ENCODE measurements at regions not wholly inside any gene's neighbourhood (a gene's known extent, or its start where the extent isn't known, plus 50 kb on each side); places are given as distances from the start of the nearest gene placed in this dataset.

DNA sequence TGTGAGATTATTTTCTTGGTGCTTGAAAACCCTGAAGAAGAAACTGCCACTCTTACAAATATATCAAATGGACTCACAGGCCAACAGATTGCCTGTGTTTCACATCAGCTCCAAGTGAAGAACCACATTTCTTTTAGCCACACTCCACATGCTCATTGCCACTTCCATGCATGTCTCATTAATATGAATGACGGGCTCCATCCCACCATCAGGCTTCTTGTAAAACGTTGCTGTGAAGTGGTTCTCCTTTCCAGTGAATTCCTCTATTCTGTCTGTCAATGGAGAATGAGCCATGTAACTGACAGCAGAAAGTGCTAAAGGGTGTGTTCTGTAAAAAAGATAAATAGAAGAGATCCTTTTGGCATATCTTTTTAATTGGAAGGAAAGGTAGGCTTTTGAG is 188.2 kb upstream of the RMST start:
- no peak for DNase-seq (ENCODE audit: low spot score)

DNA sequence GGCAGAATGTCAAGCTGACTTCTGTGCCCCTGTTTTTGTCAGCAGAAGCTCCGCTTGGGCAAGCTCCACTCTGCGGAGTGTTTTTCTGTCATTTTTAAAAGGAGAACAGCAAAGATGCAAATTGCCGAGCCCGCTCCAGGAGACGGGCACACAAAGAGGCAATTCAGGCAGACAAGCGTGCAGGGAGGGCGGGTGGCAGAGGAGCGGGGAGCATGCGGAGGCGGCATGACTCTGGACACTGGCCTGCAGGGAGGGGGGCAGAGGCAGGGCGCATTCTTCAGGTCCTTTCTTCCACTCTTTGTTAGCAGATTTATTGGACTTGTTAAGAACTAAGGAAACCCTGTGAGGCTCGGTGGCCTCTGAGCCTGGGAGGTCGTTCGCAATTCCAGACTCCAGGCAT is 187.3 kb upstream of the RMST start:
- DNase-seq (ENCODE audit: low spot score): no peak

DNA sequence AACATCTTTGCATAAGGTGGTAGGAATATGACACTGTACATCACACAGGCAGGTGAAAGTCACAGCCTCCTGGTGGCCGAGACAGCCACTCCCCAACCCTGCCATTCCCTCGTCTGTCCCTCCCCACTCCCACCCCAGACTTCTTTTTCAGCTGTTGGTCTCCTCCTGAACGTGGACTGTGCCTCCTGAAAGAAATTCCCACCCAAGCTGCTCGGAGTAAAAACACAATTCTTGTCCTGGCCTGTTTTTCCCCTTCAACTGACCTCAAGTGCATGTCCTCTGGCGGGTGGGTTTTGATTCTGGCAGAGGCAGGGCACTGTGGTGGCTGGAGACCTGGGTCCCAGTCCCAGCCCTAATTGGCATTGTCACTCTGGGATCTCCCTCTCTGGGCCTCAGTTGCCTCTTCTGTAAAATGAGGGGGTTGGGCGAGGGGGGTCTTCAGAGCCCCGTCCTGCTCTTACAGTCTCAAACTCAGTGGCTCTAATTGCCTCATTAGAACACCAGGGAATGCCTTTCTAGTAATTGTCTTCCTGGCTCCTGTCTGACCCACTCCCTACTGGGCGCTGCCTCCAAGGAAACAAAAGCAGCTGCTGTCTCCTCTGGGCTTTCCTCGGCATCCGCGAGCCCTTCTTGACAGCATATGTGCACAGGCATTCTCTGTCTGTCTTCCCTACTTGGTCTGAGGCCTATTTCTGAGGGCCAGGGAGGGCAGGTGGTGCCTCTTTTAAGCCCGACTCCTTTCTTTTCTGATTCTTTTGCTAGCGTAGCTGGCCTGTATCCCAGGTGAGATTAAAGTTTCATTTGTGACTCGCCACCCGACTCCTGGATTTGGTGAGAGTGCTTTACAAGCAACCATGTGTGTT is 186.6 kb upstream of the RMST start:
- DNase-seq (ENCODE audit: low spot score): no peak

DNA sequence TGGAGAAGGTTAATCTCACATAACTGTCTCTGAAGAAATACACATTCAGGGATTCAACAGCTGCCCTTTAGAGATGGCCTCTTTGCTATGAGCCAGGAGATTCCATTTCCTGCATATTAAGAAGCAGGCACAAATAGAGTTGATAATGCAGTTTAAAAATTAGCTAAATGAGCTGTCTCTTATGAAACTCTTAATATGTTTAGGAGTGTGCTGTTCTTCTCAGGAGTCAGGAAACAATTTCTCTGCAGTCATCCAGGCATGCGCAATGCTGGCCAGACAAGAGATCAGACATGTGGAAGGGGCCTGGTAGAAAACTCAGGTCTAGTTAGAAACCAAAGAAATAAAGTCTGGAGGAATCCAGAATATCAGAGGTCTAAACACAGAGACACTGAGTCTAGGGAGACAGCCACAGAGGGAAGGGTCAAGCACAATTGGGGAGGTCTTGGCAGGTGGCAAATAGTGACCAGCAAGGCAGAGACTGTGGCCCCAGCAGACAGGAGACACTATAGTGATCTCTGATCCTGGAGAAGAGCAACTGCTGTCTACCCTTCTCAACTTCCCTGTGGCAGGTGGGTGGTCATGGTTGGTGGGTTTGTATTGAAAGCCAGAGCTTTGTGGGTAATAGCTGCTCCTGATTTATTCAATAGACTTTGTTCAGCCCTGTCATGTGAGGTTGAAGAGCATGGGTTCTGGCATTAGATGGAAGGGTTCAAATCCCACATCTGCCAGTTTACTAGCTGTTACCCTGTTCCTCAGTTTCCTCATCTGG is 185.8 kb upstream of the RMST start:
- DNase-seq (ENCODE audit: low spot score): no peak

DNA sequence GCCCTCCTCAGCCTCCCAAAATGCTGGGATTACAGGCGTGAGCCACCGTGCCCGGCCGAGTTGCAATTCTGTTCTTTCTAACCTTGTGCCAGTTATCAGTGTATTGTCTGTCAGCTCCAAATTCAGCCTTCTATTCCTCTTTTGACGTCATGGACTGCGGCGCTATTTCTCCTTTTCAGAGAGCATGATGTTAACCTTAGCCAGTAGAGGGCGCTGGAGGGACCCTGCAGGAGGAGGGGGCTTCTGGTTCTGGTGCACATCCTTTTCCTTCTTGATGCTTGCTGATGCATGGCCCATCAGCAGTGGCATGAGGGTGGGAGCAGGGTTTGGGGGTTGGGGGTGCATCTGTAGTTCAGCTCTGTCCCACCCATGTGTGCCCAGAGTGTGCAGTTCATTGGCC is 179.3 kb upstream of the RMST start:
- DNase-seq (ENCODE audit: low spot score): peak; percentile 9

DNA sequence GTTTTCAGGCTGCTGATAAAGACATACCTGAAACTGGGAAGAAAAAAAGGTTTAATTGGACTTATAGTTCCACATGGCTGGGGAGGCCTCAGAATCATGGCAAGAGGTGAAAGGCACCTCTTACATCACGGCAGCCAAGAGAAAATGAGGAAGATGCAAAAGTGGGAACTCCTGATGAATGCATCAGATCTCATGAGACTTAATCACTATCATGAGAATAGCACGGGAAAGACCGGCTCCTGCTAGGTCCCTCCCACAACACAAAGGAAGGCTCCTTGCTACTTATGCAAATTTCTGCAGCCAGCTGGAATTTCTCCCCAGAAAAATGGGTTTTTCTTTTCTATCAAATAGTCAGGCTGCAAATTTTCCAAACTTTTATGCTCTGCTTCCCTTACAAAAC is 174.1 kb upstream of the RMST start:
- DNase-seq (ENCODE audit: low spot score): no peak

DNA sequence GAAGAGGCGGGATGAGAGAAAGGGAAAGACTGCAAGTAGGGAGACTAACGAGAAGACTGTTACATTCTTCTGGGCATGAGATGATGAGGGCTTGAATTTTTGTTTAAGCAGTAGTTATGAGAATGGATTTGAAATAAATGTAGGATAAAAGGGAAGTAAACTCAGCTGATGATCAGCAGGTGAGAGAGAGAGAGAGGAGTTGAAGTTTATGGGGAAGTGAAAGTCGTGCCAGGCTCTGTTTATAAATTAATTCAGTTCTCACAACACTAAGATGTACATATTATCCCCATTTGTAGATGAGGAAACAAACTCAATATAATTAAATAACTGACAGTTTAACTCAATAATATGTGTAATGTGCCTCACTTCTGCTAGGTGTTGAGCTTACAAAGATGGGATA is 170.0 kb upstream of the RMST start:
- DNase-seq (ENCODE audit: low spot score): no peak

DNA sequence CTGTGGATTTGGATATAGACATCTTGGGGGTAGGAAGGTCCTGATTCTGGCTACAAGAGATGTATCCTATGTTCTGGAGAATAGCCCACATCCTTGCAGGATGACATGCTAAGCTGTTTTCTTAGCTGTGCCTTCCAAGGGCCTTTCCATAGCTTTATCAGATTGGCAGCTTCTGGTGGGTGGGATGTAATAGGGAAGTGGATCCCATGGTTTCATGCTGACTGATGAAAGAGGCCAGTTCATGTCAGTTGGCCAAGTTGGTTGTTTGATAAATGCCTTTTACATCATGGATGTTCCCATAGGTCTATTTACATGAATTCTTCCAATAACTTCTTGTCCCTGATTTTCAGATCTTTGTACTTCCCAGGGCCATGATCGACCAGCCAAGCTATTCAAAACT is 169.1 kb upstream of the RMST start:
- DNase-seq (ENCODE audit: low spot score): no peak

DNA sequence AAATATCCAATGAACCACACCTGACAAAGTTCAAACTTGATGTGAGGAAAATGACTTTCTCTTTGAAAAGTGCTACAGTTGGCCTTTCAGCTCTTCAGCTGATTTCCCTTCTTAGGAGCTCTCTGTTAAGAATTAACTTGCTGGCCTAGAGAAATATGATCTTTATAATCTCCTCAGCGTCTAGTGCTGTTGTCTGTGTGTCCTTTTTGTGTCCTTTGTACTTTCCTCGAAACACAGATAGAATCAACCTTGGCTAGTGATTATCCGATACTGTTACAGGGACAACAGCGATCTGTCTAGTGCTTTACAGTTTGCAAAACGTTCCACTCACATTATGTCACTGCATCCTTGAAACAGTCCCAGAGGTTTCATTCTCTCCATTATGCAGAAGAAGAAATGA is 162.8 kb upstream of the RMST start:
- no peak for DNase-seq (ENCODE audit: low spot score)

DNA sequence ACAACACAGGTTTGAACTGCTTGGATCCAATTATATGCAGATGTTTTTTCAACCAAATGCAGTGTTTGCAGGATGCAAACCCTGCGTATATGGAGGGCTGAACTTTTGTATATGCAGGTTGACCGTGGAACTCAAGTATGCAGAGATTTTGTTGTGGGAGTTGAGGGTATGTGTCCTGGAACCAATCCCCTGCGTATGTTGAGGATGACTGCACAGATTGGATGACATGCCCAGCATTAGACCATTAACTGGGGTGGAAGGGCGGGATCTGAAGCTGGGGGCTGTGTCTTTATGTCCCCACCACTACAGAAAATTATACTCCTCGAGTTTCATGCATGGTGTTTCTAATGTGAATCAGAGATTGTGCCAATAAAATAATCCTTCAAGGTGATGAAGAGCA is 162.2 kb upstream of the RMST start:
- no peak for DNase-seq (ENCODE audit: low spot score)

DNA sequence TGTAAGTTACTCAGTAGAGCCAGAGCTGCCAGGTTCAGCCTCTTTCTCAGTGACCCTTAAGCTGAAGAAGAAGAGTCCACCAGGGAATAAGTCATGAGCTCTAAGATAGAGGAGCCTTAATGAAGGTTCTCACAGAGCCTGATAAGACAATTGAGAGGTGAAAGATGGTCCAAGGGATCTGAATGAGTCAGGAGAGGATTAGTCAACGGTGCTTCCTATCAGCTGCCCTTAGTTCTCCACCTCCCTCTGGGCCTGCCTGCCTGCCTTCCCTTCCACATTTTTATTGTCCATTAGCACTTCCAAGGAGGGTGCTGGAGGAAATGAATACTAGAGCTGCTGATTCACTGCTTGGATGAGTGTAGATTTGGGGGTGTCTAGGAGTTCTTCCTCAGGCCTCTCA is 161.7 kb upstream of the RMST start:
- no peak for DNase-seq (ENCODE audit: low spot score)

DNA sequence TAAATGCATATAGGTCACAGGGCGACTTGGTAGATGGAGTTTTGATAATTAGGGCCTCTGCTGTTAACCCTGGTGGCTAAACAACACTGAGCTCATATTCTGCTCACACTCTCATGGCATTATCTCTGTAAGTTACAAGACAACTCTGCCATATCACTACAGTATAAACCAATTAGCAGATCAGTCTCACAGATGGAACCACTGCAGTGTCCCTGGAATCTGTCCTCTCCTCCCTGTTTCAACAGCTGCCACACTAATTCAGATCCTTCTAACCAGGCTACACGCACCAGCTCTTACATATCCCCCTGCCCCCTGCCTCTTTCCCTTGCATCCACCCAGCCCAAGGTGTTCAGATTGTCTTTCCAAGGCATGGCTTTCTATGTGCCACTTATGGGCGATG is 161.0 kb upstream of the RMST start:
- DNase-seq (ENCODE audit: low spot score): no peak

DNA sequence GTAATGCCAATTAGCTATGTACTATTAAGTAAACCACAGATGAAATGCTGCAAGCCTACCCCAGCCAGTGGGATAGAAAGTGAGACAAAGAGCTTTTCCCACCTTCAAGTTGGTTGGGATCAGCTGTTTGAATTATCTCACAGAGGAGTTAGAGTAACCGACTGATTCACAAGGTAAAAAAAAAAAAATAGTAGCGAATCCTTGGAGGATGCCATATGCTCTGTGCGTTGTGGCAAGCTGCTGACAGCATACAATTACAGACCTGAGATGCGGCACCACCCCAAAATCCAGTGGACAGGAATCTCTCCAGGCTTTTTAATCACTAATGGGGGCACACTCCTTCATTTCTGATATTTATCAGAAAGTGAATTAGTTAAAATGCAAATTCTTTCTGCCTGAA is 157.0 kb upstream of the RMST start:
- no peak for DNase-seq (ENCODE audit: low spot score)

DNA sequence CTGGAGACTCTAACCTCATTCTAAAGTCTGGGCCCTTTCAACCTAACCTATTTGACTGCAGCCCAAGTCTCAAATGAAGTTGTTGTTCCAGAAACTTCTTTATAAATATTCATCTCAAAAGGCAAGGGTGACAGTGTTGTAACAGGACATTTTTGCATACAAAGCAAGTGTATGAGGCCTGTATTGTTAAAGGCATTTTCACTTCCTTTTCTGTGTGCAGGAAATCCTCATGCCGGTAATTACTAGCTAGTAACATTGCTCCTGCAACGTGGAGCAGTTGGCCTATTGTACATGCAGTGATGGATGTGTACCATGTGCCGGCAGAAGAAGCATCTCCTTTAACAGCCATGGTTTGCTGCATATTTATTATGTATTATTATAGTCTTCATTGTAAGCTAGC is 156.5 kb upstream of the RMST start:
- no peak for DNase-seq (ENCODE audit: low spot score)

DNA sequence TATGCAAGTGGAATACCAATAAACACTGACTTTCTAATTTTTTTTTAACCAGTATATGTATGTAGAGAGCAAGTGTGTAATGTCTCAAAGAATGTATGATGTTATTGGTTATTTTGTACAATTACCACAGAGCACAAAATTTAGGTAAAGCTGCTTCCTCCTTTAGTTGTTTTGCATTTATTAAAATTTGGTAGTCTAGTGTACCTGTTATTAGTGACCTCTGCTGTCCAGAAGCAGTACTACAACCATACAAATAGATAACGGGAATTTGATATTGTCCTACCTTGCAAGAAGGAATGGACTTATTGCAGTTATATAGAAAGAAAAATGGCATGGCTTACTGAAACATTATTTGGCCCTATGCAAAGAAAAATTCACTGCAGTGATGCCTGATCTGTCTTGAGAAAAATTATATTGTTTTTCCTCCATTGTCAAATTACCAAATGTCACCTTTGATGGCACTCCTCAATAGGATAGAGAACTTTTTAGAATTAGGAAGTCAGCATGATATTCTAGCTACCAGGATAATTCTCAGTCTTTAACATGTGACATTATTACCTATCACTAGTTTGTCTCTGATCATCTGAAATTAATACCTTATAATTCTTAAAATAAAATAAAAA is 153.9 kb upstream of the RMST start:
- no peak for DNase-seq (ENCODE audit: low spot score)

DNA sequence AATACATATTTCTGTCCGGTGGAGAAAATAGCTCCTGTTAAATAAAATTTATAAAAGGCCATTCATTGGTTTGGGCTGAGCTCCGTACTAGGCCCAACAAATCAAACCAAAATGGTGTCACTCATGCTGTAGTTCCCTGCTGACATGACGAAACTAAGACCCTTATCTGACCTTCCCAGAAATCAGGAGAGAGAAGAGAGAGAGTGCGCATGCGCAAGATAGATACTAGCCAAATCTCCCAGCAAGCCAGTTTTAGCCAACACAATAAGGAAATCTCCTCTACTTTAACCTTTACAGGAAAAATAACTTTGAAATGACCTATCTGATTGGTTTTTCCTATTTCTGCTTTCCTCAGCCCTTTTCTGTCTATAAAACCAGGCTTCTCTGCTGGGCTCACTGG is 152.7 kb upstream of the RMST start:
- DNase-seq (ENCODE audit: low spot score): no peak

DNA sequence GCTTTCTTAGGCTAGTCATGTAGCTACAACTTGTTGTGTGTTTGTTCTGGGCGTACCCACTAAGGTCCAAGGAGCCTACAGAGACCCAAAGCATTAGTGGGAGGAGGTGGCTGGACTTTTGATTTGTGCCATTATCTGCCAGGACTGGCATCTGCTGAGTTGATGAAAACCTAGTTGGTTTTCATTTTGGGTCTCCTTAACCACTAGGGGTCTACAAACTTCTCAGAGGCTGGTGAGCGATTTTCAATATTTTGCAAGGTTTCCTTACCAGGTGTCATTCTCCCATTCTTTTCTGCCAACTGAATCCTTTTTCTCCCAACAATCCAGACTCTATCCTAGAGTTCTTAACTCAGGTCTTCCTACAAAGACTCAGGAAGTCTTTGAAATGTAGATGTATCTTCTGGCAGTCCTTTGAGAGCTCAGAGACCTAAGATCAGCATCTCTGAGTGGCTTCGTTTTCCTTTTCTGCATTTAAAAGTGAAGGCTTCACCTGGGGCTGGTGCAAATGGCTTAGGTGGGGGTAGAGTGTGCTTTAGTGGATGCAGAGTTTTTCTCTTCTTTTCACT is 150.0 kb upstream of the RMST start:
- DNase-seq (ENCODE audit: low spot score): no peak

DNA sequence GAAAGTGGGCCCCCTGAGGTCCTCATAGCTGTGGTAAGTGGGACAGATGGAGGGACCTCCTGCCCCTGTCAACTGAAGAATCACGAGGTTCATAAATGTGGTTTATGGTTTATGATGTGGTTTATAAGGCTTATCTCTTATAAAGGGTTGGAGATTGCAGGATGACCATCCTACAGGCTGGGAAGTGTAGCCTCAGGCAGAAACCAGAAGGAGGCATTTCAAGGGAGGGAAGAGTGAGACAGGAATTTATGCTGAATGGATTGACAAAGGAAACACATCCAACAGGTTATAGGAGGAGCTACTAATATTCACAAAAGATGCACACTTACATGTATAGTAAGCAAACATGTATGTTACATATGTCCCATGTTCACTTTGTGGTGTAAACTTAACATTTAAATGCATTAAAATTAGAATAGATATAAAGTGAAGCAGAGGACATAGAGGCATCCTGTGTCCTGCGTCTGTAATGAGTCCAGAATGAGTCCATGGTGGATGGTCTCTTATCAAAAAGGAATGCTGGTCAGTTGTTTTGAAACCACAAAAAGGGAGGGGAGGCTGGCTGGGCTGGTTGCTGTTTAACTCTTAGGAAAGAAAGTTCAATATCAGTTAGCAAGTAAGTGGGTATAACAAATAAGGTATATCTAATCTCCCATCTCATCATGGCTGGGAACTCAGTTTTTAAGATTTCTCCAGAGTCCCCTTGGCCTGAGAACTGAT is 149.0 kb upstream of the RMST start:
- peak; percentile 19 for DNase-seq (ENCODE audit: low spot score)

DNA sequence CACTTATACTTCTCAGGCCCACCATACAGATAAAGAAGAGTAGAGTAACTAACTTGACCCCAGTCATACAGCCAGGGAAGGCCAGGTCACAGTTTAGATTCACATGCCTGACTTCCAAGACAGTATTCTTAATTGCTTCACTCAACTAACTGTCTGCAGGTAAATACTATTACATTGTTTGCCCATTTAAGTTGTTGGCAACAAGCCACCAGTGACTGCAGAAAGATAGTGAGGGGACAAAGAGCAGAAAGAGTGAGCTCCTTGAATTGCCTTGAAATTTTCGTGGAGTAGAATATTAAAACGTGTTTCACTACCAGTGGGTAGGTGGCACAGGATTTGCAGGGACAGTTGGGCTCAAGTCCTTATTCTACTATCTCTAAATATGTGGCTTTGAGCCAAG is 146.3 kb upstream of the RMST start:
- DNase-seq (ENCODE audit: low spot score): no peak

DNA sequence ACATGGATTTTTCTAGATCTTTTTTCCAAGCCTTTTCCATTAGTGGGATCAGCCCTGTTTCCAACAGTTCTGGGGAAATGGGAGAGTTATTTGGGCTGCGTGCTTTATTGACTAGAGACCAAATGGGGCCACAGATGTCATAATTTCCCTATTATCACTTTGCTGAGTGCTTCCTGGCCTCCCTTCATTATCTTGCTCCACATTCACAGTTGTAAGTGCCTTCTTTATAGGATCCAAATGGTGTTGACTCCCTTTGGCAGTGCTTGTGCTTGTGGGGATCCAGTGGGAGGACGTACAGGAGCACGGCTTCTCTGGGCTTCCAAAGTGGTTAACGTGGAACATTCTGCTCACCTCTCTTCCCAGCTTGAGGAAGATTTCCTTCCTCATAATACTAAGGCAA is 141.0 kb upstream of the RMST start:
- DNase-seq (ENCODE audit: low spot score): no peak

DNA sequence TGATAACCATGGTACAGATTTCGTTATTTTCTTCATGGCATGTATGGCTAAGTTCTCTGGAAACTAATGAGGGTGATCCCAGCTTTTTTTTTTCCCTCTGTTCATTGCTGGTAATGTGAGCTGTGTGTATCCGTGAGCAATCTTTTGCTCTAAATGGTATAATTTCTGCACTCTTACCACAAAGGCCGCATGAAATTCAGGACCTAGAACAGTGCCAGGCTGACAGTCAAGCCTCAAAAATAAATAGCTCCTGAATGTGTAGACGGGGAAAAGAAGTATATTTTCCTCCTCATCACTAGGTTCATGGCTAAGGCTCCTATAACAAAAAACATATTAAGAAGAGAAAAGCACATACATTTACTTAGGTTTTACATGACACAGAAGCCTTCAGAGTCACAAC is 140.2 kb upstream of the RMST start:
- no peak for DNase-seq (ENCODE audit: low spot score)

DNA sequence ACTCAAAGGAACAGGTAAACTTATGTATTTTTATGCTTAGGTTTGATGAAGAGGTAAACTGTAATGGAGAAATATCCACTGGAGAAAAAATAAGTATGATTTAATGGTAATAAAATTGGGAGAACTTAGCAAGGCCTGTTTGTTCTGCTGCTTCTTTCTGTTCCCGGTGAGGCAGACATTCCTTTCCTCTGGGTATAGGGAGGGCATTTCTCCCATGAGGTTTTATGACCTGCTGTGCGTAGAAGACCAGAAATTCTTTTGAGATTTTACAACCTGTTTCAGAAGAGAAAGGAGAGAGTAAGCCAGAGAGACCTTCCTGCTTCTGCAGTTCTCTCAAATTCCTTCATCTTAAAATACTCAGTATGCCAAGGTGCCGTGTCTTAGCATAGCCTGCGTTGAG is 139.4 kb upstream of the RMST start:
- no peak for DNase-seq (ENCODE audit: low spot score)
